Smooth muscle cell (in vitro differentiated cells): ENCODE measurements at regions not wholly inside any gene's neighbourhood (a gene's known extent, or its start where the extent isn't known, plus 50 kb on each side); places are given as distances from the start of the nearest gene placed in this dataset.

Experiments used
- DNase-seq: peaks from one replicate; lab custom pipeline; 2025; ENCODE audit not compliant: unreplicated experiment; lab: John Stamatoyannopoulos, UW
- H2AFZ ChIP-seq: fragments of 200-600 bp; sonication (generic); 2 replicates; pipeline ENCODE4 v1.6.0; 2016; ENCODE audit warnings: antibody characterized with exemption, low read depth, mild to moderate bottlenecking
- H3F3A ChIP-seq: fragments of 200-600 bp; sonication (generic); 2 replicates; pipeline ENCODE4 v1.6.0; 2017; ENCODE audit warnings: antibody characterized with exemption, low read depth
- H3K27ac ChIP-seq: fragments of 200-600 bp; sonication (generic); 2 replicates; pipeline ENCODE4 v1.5.1; 2016; ENCODE audit warnings: low read depth, mild to moderate bottlenecking
- H3K27me3 ChIP-seq: fragments of 200-600 bp; sonication (generic); 2 replicates; pipeline ENCODE4 v1.6.1; 2016; ENCODE audit warnings: low read depth, mild to moderate bottlenecking
- H3K36me3 ChIP-seq: fragments of 200-600 bp; sonication (generic); 2 replicates; pipeline ENCODE4 v1.5.1; 2016; ENCODE audit warnings: low read depth
- H3K4me1 ChIP-seq: fragments of 200-600 bp; sonication (generic); 2 replicates; pipeline ENCODE4 v1.5.1; 2016; ENCODE audit warnings: low read depth
- H3K4me2 ChIP-seq: fragments of 200-600 bp; sonication (generic); 2 replicates; pipeline ENCODE4 v1.6.0; 2016; ENCODE audit warnings: mild to moderate bottlenecking
- H3K4me3 ChIP-seq: fragments of 200-600 bp; sonication (generic); 2 replicates; pipeline ENCODE4 v1.5.1; 2016; ENCODE audit warnings: mild to moderate bottlenecking
- H3K79me2 ChIP-seq: fragments of 200-600 bp; sonication (generic); 2 replicates; pipeline ENCODE4 v1.6.0; 2016; ENCODE audit warnings: low read depth, mild to moderate bottlenecking
- H3K9ac ChIP-seq: fragments of 200-600 bp; sonication (generic); 2 replicates; pipeline ENCODE4 v1.6.0; 2016; ENCODE audit warnings: low read depth
- H3K9me3 ChIP-seq: fragments of 200-600 bp; sonication (generic); replicated peaks from 2 replicates; pipeline ENCODE4 v1.5.1; 2016; ENCODE audit warnings: low read depth
- H4K20me1 ChIP-seq: fragments of 200-600 bp; sonication (generic); 2 replicates; pipeline ENCODE4 v1.6.0; 2016; ENCODE audit warnings: low read depth
- CTCF ChIP-seq: fragments of 200-600 bp; sonication (generic); IDR thresholded peaks from 2 replicates; pipeline ENCODE4 v1.5.1; 2017; ENCODE audit warnings: borderline replicate concordance, mild to moderate bottlenecking, antibody characterized with exemption; ENCODE audit not compliant: insufficient read depth, poor library complexity, severe bottlenecking
- WGBS: methylation state at CpG from one replicate; pipeline ENCODE4 v1.1.7; 2016; ENCODE audit warnings: low lambda C conversion rate; 5-methylcytosine and 5-hydroxymethylcytosine counted together

GRCh38 chr7:106774768-106775551 is 90.1 kb upstream of the PIK3CG start:
- WGBS = 70% methylated on average over 12 of the region's 12 CpGs
- peaks cover 19% of the 10 kb centered on the region for H3K4me1 ChIP-seq
- H3K79me2 ChIP-seq = no peaks in the 10 kb centered on the region
- H3K4me3 ChIP-seq = no peak overlapping the region
- no peaks in the 10 kb centered on the region for H3F3A ChIP-seq
- no peaks in the 10 kb centered on the region for H4K20me1 ChIP-seq
- H3K9me3 ChIP-seq = no peaks in the 10 kb centered on the region
- no peak overlapping the region for H2AFZ ChIP-seq
- H3K4me2 ChIP-seq = peak overlapping the region; percentile 44
- peak overlapping the region; percentile 71 for H3K27ac ChIP-seq
- no peak for DNase-seq
- H3K27me3 ChIP-seq = no peaks in the 10 kb centered on the region
- no peak for TF ChIP-seq CTCF
- H3K36me3 ChIP-seq = no peaks in the 10 kb centered on the region
- H3K9ac ChIP-seq = peak overlapping the region; percentile 36

- no peak for DNase-seq
- Histone ChIP-seq H3K36me3 (no peaks in the 10 kb centered on the region), H2AFZ (no peak overlapping the region), H3K4me1 (peaks cover 19% of the 10 kb centered on the region), H3K4me3 (no peak overlapping the region), H3F3A (no peaks in the 10 kb centered on the region), H3K27ac (peak overlapping the region; percentile 71), H3K9ac (peak overlapping the region; percentile 36), H3K27me3 (no peaks in the 10 kb centered on the region), H3K79me2 (no peaks in the 10 kb centered on the region), H4K20me1 (no peaks in the 10 kb centered on the region), H3K4me2 (peak overlapping the region; percentile 44), H3K9me3 (no peaks in the 10 kb centered on the region)
- TF ChIP-seq CTCF = no peak
- 19% methylated on average over 4 of the region's 4 CpGs for WGBS
Measured at GRCh38 chr7:106775552-106775936, 89.5 kb upstream of the PIK3CG start.

- Histone ChIP-seq H3K9ac (peak overlapping the region; percentile 18), H2AFZ (no peak overlapping the region), H3K27ac (peak overlapping the region; percentile 71), H3K36me3 (no peaks in the 10 kb centered on the region), H3K4me2 (peak overlapping the region; percentile 44), H3K79me2 (no peaks in the 10 kb centered on the region), H3F3A (no peaks in the 10 kb centered on the region), H3K9me3 (no peaks in the 10 kb centered on the region), H4K20me1 (no peaks in the 10 kb centered on the region), H3K4me1 (peaks cover 19% of the 10 kb centered on the region), H3K4me3 (no peak overlapping the region), H3K27me3 (no peaks in the 10 kb centered on the region)
- 95% methylated on average over 3 of the region's 3 CpGs for WGBS
- no peak for TF ChIP-seq CTCF
- DNase-seq = no peak
Measured at GRCh38 chr7:106775975-106776607, 89.0 kb upstream of the PIK3CG start.
